Upper lobe of right lung (tissue), 1 donor: ENCODE measurements at regions not wholly inside any gene's neighbourhood (a gene's known extent, or its start where the extent isn't known, plus 50 kb on each side); places are given as distances from the start of the nearest gene placed in this dataset.

Experiments
- ATAC-seq: fragments of 200-7000 bp; cut with Tn5 transposase; one replicate; pipeline ENCODE4 v1.9.1; 2020; ENCODE audit warnings: mild to moderate bottlenecking, moderate library complexity
- DNase-seq: peaks from one replicate; pipeline ENCODE4 v3.0.0-alpha.2; 2020
- H3K27ac ChIP-seq: fragments of 200-600 bp; one replicate; pipeline ENCODE4 v1.8.0; 2022
- H3K27me3 ChIP-seq: fragments of 200-600 bp; one replicate; pipeline ENCODE4 v1.8.0; 2022; ENCODE audit warnings: mild to moderate bottlenecking
- H3K36me3 ChIP-seq: fragments of 200-600 bp; one replicate; pipeline ENCODE4 v1.8.0; 2022
- H3K4me1 ChIP-seq: fragments of 200-600 bp; one replicate; pipeline ENCODE4 v1.8.0; 2022
- H3K4me3 ChIP-seq: fragments of 200-600 bp; one replicate; pipeline ENCODE4 v1.8.0; 2022; ENCODE audit warnings: mild to moderate bottlenecking
- H3K9me3 ChIP-seq: fragments of 200-600 bp; one replicate; pipeline ENCODE4 v1.8.0; 2022
- CTCF ChIP-seq: fragments of 200-600 bp; IDR thresholded peaks from one replicate; pipeline ENCODE4 v1.8.0; 2022; ENCODE audit warnings: antibody characterized with exemption
- intact Hi-C: fragments of 100-400 bp; cut with DNase I; formaldehyde crosslinking; loops from one replicate; pipeline ENCODE4 v1.11.0; 2022
- donor health status: DM: no; HTN: yes; CAD: no; lungs with severe emphysema.

- no peak for TF ChIP-seq CTCF
- DNase-seq (no peak), ATAC-seq (no peak)
- no peak overlapping the region for H3K4me3 ChIP-seq
- H3K4me1 ChIP-seq: no peaks in the 10 kb centered on the region
- H3K27me3 ChIP-seq: no peaks in the 10 kb centered on the region
- intact Hi-C loops: no loop called here
- H3K9me3 ChIP-seq: no peaks in the 10 kb centered on the region
- H3K36me3 ChIP-seq: no peaks in the 10 kb centered on the region
- no peak overlapping the region for H3K27ac ChIP-seq
These were observed 915.8 kb downstream of the NLGN4Y start for GRCh38 chrY:15440021-15440695.

GRCh38 chrY:15440696-15441408, 916.5 kb downstream of the NLGN4Y start:
- DNase-seq: no peak
- ATAC-seq: no peak
- Histone ChIP-seq H3K27ac (no peak overlapping the region), H3K4me1 (no peaks in the 10 kb centered on the region), H3K36me3 (no peaks in the 10 kb centered on the region), H3K27me3 (no peaks in the 10 kb centered on the region), H3K9me3 (no peaks in the 10 kb centered on the region), H3K4me3 (no peak overlapping the region)
- no peak for TF ChIP-seq CTCF
- intact Hi-C loops: no loop called here

GRCh38 chrY:15441878-15442277, 917.5 kb downstream of the NLGN4Y start:
- Histone ChIP-seq H3K9me3 (no peaks in the 10 kb centered on the region), H3K36me3 (no peaks in the 10 kb centered on the region), H3K4me1 (no peaks in the 10 kb centered on the region), H3K4me3 (no peak overlapping the region), H3K27ac (no peak overlapping the region), H3K27me3 (no peaks in the 10 kb centered on the region)
- intact Hi-C loops: no loop called here
- ATAC-seq: no peak
- no peak for TF ChIP-seq CTCF
- DNase-seq: no peak

GRCh38 chrY:15445871-15446270, 921.5 kb downstream of the NLGN4Y start:
- no peaks in the 10 kb centered on the region for H3K27me3 ChIP-seq
- ATAC-seq (no peak), DNase-seq (no peak)
- no peaks in the 10 kb centered on the region for H3K36me3 ChIP-seq
- H3K4me1 ChIP-seq: no peaks in the 10 kb centered on the region
- H3K9me3 ChIP-seq: no peaks in the 10 kb centered on the region
- intact Hi-C loops: no loop called here
- H3K27ac ChIP-seq: no peak overlapping the region
- H3K4me3 ChIP-seq: no peak overlapping the region
- no peak for TF ChIP-seq CTCF

- H3K4me3 ChIP-seq: no peak overlapping the region
- H3K27me3 ChIP-seq: no peaks in the 10 kb centered on the region
- no peaks in the 10 kb centered on the region for H3K9me3 ChIP-seq
- no peak for DNase-seq
- H3K27ac ChIP-seq: no peak overlapping the region
- no peaks in the 10 kb centered on the region for H3K36me3 ChIP-seq
- no peak for TF ChIP-seq CTCF
- ATAC-seq: no peak
- intact Hi-C loops: no loop called here
- H3K4me1 ChIP-seq: no peaks in the 10 kb centered on the region
These were observed 922.5 kb downstream of the NLGN4Y start for GRCh38 chrY:15446861-15447260.
